ENCODE measurements at regions not wholly inside any gene's neighbourhood (a gene's known extent, or its start where the extent isn't known, plus 50 kb on each side); places are given as distances from the start of the nearest gene placed in this dataset.
A peak's percentile ranks its signal among the peaks of the same experiment; 100 is the strongest.

DNA sequence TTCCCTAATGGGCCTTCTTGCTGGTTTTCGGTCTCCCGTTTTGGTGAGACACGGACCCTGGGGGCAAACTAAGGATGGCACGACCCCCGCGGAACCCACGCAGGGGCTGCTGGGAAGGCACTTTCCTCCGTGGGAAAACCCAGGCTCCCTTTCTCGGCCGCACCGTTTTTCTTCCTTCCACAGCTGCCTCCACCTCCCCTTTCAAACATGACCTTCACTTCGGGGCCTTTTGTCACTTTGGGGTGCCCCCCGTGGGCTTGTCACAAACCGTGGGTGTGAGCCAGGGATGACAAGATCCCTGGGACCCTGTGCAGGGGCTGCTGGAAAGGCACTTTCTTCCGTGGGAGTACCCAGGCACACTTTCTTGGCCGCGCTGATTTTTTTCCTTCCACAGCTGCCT lies 268.7 kb downstream of the ALG10 start:
- Histone ChIP-seq H3K27ac (no peak overlapping the region), H3K4me1 (no peaks in the 10 kb centered on the region), H3K36me3 (no peaks in the 10 kb centered on the region), H3K4me3 (no peak overlapping the region), H3K27me3 (peaks cover 0 to 8% of the 10 kb centered on the region in 2 donors), H3K9me3 (peaks cover 3 to 32% (median 19%) of the 10 kb centered on the region in 3 donors)
- DNase-seq, result peak in 1 of 2 donors; percentile 4
- intact Hi-C loops (cut with DNase I; ENCODE audit: low total_unique reads), result no loop called here
- TF ChIP-seq, protein P1, sequence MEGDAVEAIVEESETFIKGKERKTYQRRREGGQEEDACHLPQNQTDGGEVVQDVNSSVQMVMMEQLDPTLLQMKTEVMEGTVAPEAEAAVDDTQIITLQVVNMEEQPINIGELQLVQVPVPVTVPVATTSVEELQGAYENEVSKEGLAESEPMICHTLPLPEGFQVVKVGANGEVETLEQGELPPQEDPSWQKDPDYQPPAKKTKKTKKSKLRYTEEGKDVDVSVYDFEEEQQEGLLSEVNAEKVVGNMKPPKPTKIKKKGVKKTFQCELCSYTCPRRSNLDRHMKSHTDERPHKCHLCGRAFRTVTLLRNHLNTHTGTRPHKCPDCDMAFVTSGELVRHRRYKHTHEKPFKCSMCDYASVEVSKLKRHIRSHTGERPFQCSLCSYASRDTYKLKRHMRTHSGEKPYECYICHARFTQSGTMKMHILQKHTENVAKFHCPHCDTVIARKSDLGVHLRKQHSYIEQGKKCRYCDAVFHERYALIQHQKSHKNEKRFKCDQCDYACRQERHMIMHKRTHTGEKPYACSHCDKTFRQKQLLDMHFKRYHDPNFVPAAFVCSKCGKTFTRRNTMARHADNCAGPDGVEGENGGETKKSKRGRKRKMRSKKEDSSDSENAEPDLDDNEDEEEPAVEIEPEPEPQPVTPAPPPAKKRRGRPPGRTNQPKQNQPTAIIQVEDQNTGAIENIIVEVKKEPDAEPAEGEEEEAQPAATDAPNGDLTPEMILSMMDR (IDR thresholded peaks at IDR 0.05), result no peak

DNA sequence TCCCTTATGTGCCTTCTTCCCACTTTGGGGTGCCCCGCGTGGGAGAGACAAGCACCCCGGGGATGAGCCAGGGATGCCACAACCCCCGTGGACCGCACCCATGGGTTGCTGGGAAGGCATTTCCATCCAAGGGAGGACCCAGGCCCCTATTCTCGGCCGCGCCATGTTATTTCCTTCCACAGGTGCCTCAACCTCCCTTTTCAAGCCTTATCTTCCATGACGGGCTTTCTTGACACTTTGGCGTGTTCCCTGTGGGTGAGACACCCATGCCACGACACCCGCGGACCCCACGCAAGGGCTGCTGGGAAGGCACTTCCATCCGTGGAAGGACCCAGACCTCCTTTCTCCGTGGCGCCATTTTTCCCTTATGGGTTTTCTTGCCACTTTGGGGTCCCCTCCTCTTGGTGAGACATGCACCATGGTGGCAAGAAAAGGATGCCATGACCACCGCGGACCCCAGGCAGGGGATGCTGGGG lies 269.2 kb downstream of the ALG10 start:
- DNase-seq, result no peak
- Histone ChIP-seq H3K36me3 (no peaks in the 10 kb centered on the region), H3K27me3 (peaks cover 0 to 8% of the 10 kb centered on the region in 2 donors), H3K27ac (no peak overlapping the region), H3K4me3 (no peak overlapping the region), H3K4me1 (no peaks in the 10 kb centered on the region), H3K9me3 (peaks cover 3 to 28% (median 15%) of the 10 kb centered on the region in 3 donors)
- intact Hi-C loops (cut with DNase I; ENCODE audit: low total_unique reads), result no loop called here
- TF ChIP-seq, protein P1 (IDR thresholded peaks at IDR 0.05), result no peak

- TF ChIP-seq, protein P1 (IDR thresholded peaks at IDR 0.05), result no peak
- Histone ChIP-seq H3K27ac (no peak overlapping the region), H3K9me3 (peaks cover 0 to 25% (median 0%) of the 10 kb centered on the region in 3 donors), H3K4me1 (no peaks in the 10 kb centered on the region), H3K27me3 (peaks cover 0 to 8% of the 10 kb centered on the region in 2 donors), H3K4me3 (no peak overlapping the region), H3K36me3 (no peaks in the 10 kb centered on the region)
- DNase-seq, result peak; percentile 6 to 47
- intact Hi-C loops (cut with DNase I; ENCODE audit: low total_unique reads), result no loop called here
Measured at GRCh38 chr12:34292736-34293625, 270.7 kb downstream of the ALG10 start.

- TF ChIP-seq, protein P1 (IDR thresholded peaks at IDR 0.05), result no peak
- DNase-seq, result peak in 1 of 2 donors; percentile 8
- Histone ChIP-seq H3K4me3 (no peak overlapping the region), H3K36me3 (no peaks in the 10 kb centered on the region), H3K27ac (no peak overlapping the region), H3K9me3 (peaks cover 0 to 19% (median 2%) of the 10 kb centered on the region in 3 donors), H3K27me3 (peaks cover 0 to 8% of the 10 kb centered on the region in 2 donors), H3K4me1 (no peaks in the 10 kb centered on the region)
- intact Hi-C loops (cut with DNase I; ENCODE audit: low total_unique reads), result no loop called here
Measured at GRCh38 chr12:34294137-34294536, 271.8 kb downstream of the ALG10 start.

DNA sequence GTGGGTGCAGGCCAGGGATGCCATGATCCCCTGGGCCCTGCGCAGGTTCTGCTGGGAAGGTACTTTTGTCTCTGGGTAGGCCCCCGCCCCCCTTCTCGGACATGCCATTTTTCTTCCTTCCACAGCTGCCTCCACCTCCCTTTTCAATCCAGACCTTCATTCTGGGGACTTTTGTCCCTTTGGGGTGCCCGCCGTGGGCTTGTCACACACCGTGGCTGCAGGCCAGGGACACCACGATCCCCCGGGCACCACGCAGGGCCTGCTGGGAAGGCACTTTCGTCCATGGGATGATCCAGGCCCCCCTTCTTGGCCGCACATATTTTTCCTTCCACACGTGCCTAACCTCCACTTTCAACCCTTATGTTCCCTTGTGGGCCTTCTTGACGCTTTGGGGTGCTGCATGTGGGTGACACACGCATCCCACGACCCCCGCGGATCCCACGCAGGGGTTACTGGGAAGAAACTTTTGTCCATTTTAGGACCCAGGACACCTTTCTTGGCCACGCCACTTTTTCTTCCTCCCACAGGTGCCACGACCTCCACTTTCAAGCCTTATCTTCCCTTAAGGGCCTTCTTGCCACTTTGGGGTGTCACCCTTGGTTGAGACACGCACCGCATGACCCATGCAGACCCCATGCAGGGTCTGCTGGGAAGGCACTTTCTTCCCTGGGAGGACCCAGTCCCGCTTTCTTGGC lies 272.5 kb downstream of the ALG10 start:
- no peak overlapping the region for H3K27ac ChIP-seq
- intact Hi-C loops (cut with DNase I; ENCODE audit: low total_unique reads), result no loop called here
- DNase-seq, result peak; percentile 10 to 62
- peaks cover 0 to 8% of the 10 kb centered on the region in 2 donors for H3K27me3 ChIP-seq
- H3K4me1 ChIP-seq, result no peaks in the 10 kb centered on the region
- TF ChIP-seq, protein P1 (IDR thresholded peaks at IDR 0.05), result no peak
- H3K36me3 ChIP-seq, result no peaks in the 10 kb centered on the region
- H3K4me3 ChIP-seq, result no peak overlapping the region
- peaks cover 0 to 12% (median 4%) of the 10 kb centered on the region in 3 donors for H3K9me3 ChIP-seq

All from tibial artery (tissue), 4 donors.